Activated T-cell treated with anti-CD3 and anti-CD28 coated beads, Interleukin-2, amount 50 U/mL, for 4 hours (primary cell): ENCODE measurements at regions not wholly inside any gene's neighbourhood (a gene's known extent, or its start where the extent isn't known, plus 50 kb on each side); places are given as distances from the start of the nearest gene placed in this dataset.

Experiments used
- ATAC-seq, 2 donors: fragments of 200-7000 bp; cut with Tn5 transposase; one replicate each; pipeline ENCODE4 v1.10.0; 2021
- DNase-seq: peaks from one replicate; pipeline ENCODE4 v3.0.0-alpha.2; 2020
- H3K27me3 Mint-ChIP-seq: one replicate; pipeline ENCODE4 v1.8.0; 2021; ENCODE audit warnings: low read depth, mixed read lengths
- H3K36me3 Mint-ChIP-seq: one replicate; pipeline ENCODE4 v1.8.0; 2022; ENCODE audit warnings: mixed read lengths; ENCODE audit not compliant: insufficient read depth
- H3K4me1 Mint-ChIP-seq: one replicate; pipeline ENCODE4 v1.8.0; 2021; ENCODE audit warnings: low read depth, mixed read lengths
- H3K4me3 Mint-ChIP-seq: one replicate; pipeline ENCODE4 v1.8.0; 2021; ENCODE audit warnings: mild to moderate bottlenecking, moderate library complexity, mixed read lengths
- H3K9me3 Mint-ChIP-seq: one replicate; pipeline ENCODE4 v1.8.0; 2021; ENCODE audit warnings: mixed read lengths

- Mint-ChIP-seq H3K36me3 (no peaks in the 10 kb centered on the region), H3K9me3 (peaks cover 4% of the 10 kb centered on the region), H3K4me3 (no peak overlapping the region), H3K27me3 (no peaks in the 10 kb centered on the region), H3K4me1 (no peaks in the 10 kb centered on the region)
- no peak for ATAC-seq
- no peak for DNase-seq
Measured at GRCh38 chr7:67990716-67991115, 994.1 kb downstream of the TYW1 start.

- ATAC-seq (no peak), DNase-seq (no peak)
- H3K4me3 Mint-ChIP-seq: no peak overlapping the region
- no peaks in the 10 kb centered on the region for H3K4me1 Mint-ChIP-seq
- peaks cover 4% of the 10 kb centered on the region for H3K9me3 Mint-ChIP-seq
- H3K27me3 Mint-ChIP-seq: no peaks in the 10 kb centered on the region
- H3K36me3 Mint-ChIP-seq: no peaks in the 10 kb centered on the region
Measured at GRCh38 chr7:67992287-67992686, 995.7 kb downstream of the TYW1 start.

GRCh38 chr7:68005992-68006391 lies 1009.4 kb downstream of the TYW1 start:
- no peaks in the 10 kb centered on the region for H3K4me1 Mint-ChIP-seq
- ATAC-seq (no peak), DNase-seq (no peak)
- no peak overlapping the region for H3K4me3 Mint-ChIP-seq
- H3K9me3 Mint-ChIP-seq: peaks cover 13% of the 10 kb centered on the region
- no peaks in the 10 kb centered on the region for H3K27me3 Mint-ChIP-seq
- H3K36me3 Mint-ChIP-seq: no peaks in the 10 kb centered on the region

GRCh38 chr7:68006619-68007018 lies 1010.0 kb downstream of the TYW1 start:
- Mint-ChIP-seq H3K4me3 (no peak overlapping the region), H3K9me3 (peaks cover 18% of the 10 kb centered on the region), H3K36me3 (no peaks in the 10 kb centered on the region), H3K4me1 (no peaks in the 10 kb centered on the region), H3K27me3 (no peaks in the 10 kb centered on the region)
- DNase-seq: no peak
- no peak for ATAC-seq

GRCh38 chr7:68009716-68010115 lies 1013.1 kb downstream of the TYW1 start:
- Mint-ChIP-seq H3K27me3 (no peaks in the 10 kb centered on the region), H3K4me3 (no peak overlapping the region), H3K9me3 (peaks cover 9% of the 10 kb centered on the region), H3K4me1 (no peaks in the 10 kb centered on the region), H3K36me3 (no peaks in the 10 kb centered on the region)
- DNase-seq (no peak), ATAC-seq (no peak)

- peaks cover 14% of the 10 kb centered on the region for H3K9me3 Mint-ChIP-seq
- no peaks in the 10 kb centered on the region for H3K4me1 Mint-ChIP-seq
- no peak overlapping the region for H3K4me3 Mint-ChIP-seq
- ATAC-seq: no peak
- H3K27me3 Mint-ChIP-seq: no peaks in the 10 kb centered on the region
- no peak for DNase-seq
- no peaks in the 10 kb centered on the region for H3K36me3 Mint-ChIP-seq
Measured at GRCh38 chr7:68014031-68014736, 1017.6 kb downstream of the TYW1 start.

- H3K9me3 Mint-ChIP-seq: peaks cover 14% of the 10 kb centered on the region
- ATAC-seq (no peak), DNase-seq (no peak)
- no peaks in the 10 kb centered on the region for H3K36me3 Mint-ChIP-seq
- H3K4me3 Mint-ChIP-seq: no peak overlapping the region
- H3K27me3 Mint-ChIP-seq: no peaks in the 10 kb centered on the region
- no peaks in the 10 kb centered on the region for H3K4me1 Mint-ChIP-seq
Measured at GRCh38 chr7:68015122-68015977, 1018.7 kb downstream of the TYW1 start.

- H3K9me3 Mint-ChIP-seq: peaks cover 14% of the 10 kb centered on the region
- no peak overlapping the region for H3K4me3 Mint-ChIP-seq
- no peak for DNase-seq
- no peaks in the 10 kb centered on the region for H3K27me3 Mint-ChIP-seq
- no peaks in the 10 kb centered on the region for H3K4me1 Mint-ChIP-seq
- ATAC-seq: no peak
- no peaks in the 10 kb centered on the region for H3K36me3 Mint-ChIP-seq
Measured at GRCh38 chr7:68015978-68016532, 1019.4 kb downstream of the TYW1 start.

- ATAC-seq: no peak
- Mint-ChIP-seq H3K27me3 (no peaks in the 10 kb centered on the region), H3K9me3 (peaks cover 12% of the 10 kb centered on the region), H3K4me3 (no peak overlapping the region), H3K36me3 (no peaks in the 10 kb centered on the region), H3K4me1 (no peaks in the 10 kb centered on the region)
- DNase-seq: no peak
Measured at GRCh38 chr7:68020102-68020501, 1023.5 kb downstream of the TYW1 start.

GRCh38 chr7:68025369-68025768 lies 1028.7 kb downstream of the TYW1 start:
- ATAC-seq: no peak
- Mint-ChIP-seq H3K4me1 (no peaks in the 10 kb centered on the region), H3K9me3 (peaks cover 10% of the 10 kb centered on the region), H3K27me3 (no peaks in the 10 kb centered on the region), H3K4me3 (no peak overlapping the region), H3K36me3 (no peaks in the 10 kb centered on the region)
- DNase-seq: no peak

- ATAC-seq: no peak
Measured at GRCh38 chr7:68030530-68030929, 1033.9 kb downstream of the TYW1 start.

GRCh38 chr7:68031180-68031943 lies 1034.7 kb downstream of the TYW1 start:
- ATAC-seq: no peak
- Mint-ChIP-seq H3K4me3 (no peak overlapping the region), H3K36me3 (no peaks in the 10 kb centered on the region), H3K4me1 (no peaks in the 10 kb centered on the region), H3K27me3 (no peaks in the 10 kb centered on the region), H3K9me3 (peaks cover 22% of the 10 kb centered on the region)
- DNase-seq: no peak

More at GRCh38 chr7:68030530-68030929, 1033.9 kb downstream of the TYW1 start:
- H3K27me3 Mint-ChIP-seq: no peaks in the 10 kb centered on the region
- no peak for DNase-seq
- no peaks in the 10 kb centered on the region for H3K36me3 Mint-ChIP-seq
- H3K9me3 Mint-ChIP-seq: peaks cover 22% of the 10 kb centered on the region
- no peaks in the 10 kb centered on the region for H3K4me1 Mint-ChIP-seq
- no peak overlapping the region for H3K4me3 Mint-ChIP-seq

GRCh38 chr7:68038621-68039314 lies 1042.1 kb downstream of the TYW1 start:
- Mint-ChIP-seq H3K36me3 (no peaks in the 10 kb centered on the region), H3K9me3 (peaks cover 24% of the 10 kb centered on the region), H3K4me3 (no peak overlapping the region), H3K4me1 (no peaks in the 10 kb centered on the region), H3K27me3 (no peaks in the 10 kb centered on the region)
- DNase-seq: no peak
- ATAC-seq: no peak

- H3K36me3 Mint-ChIP-seq: no peaks in the 10 kb centered on the region
- DNase-seq: no peak
- no peak overlapping the region for H3K4me3 Mint-ChIP-seq
- H3K27me3 Mint-ChIP-seq: no peaks in the 10 kb centered on the region
- no peak for ATAC-seq
- H3K4me1 Mint-ChIP-seq: no peaks in the 10 kb centered on the region
- H3K9me3 Mint-ChIP-seq: peaks cover 21% of the 10 kb centered on the region
Measured at GRCh38 chr7:68041554-68041953, 1044.9 kb downstream of the TYW1 start.
